ENCODE measurements at regions not wholly inside any gene's neighbourhood (a gene's known extent, or its start where the extent isn't known, plus 50 kb on each side); places are given as distances from the start of the nearest gene placed in this dataset.
A peak's percentile ranks its signal among the peaks of the same experiment; 100 is the strongest.

DNA sequence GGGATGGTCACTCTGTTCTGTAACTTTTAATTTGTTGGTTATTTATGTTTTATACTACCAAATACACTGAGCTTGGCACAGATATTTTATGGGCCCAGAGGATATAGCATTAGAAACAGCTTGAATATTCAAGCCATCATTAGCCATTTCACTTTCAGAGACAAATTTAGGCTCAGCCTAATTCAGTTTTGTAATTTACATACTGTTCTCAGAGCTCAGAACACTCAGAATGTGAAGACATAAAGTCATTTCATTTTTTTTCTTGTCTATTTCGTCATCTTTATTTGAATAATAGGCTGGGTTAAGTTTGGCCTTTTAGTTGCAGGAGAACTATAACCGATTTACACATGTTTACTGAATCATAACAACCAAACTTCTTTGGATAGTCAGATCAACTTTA is 361.7 kb downstream of the SNAPC1 start:
- Histone ChIP-seq H3K27me3 (replicated peaks; ENCODE audit: control insufficient read depth, insufficient read depth, low read length) (no peaks in the 10 kb centered on the region; the same call in 1 of the 2 replicates), H3K4me3 (replicated peaks; ENCODE audit: low read depth, low read length) (no peak overlapping the region), H3K36me3 (ENCODE audit: control insufficient read depth, insufficient read depth, low read length) (no peaks in the 10 kb centered on the region)
- TF ChIP-seq, protein P1, sequence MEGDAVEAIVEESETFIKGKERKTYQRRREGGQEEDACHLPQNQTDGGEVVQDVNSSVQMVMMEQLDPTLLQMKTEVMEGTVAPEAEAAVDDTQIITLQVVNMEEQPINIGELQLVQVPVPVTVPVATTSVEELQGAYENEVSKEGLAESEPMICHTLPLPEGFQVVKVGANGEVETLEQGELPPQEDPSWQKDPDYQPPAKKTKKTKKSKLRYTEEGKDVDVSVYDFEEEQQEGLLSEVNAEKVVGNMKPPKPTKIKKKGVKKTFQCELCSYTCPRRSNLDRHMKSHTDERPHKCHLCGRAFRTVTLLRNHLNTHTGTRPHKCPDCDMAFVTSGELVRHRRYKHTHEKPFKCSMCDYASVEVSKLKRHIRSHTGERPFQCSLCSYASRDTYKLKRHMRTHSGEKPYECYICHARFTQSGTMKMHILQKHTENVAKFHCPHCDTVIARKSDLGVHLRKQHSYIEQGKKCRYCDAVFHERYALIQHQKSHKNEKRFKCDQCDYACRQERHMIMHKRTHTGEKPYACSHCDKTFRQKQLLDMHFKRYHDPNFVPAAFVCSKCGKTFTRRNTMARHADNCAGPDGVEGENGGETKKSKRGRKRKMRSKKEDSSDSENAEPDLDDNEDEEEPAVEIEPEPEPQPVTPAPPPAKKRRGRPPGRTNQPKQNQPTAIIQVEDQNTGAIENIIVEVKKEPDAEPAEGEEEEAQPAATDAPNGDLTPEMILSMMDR (IDR thresholded peaks at IDR 0.05; ENCODE audit: insufficient read depth, low read length, poor library complexity, severe bottlenecking) = no peak
- DNase-seq (ENCODE audit: extremely low read depth, insufficient read length) = no peak

- Histone ChIP-seq H3K4me3 (replicated peaks; ENCODE audit: low read depth, low read length) (no peak overlapping the region), H3K36me3 (ENCODE audit: control insufficient read depth, insufficient read depth, low read length) (no peaks in the 10 kb centered on the region), H3K27me3 (replicated peaks; ENCODE audit: control insufficient read depth, insufficient read depth, low read length) (no peaks in the 10 kb centered on the region; the same call in 1 of the 2 replicates)
- TF ChIP-seq, protein P1 (IDR thresholded peaks at IDR 0.05; ENCODE audit: insufficient read depth, low read length, poor library complexity, severe bottlenecking) = no peak
- DNase-seq (ENCODE audit: extremely low read depth, insufficient read length) = no peak
Observed at GRCh38 chr14:62125793-62126192, 363.6 kb downstream of the SNAPC1 start.

- no peak overlapping the region for H3K4me3 ChIP-seq (replicated peaks; ENCODE audit: low read depth, low read length)
- TF ChIP-seq, protein P1 (IDR thresholded peaks at IDR 0.05; ENCODE audit: insufficient read depth, low read length, poor library complexity, severe bottlenecking) = peak; percentile 77
- DNase-seq (ENCODE audit: extremely low read depth, insufficient read length) = no peak
Observed at GRCh38 chr14:62126879-62127478, 364.8 kb downstream of the SNAPC1 start.

DNA sequence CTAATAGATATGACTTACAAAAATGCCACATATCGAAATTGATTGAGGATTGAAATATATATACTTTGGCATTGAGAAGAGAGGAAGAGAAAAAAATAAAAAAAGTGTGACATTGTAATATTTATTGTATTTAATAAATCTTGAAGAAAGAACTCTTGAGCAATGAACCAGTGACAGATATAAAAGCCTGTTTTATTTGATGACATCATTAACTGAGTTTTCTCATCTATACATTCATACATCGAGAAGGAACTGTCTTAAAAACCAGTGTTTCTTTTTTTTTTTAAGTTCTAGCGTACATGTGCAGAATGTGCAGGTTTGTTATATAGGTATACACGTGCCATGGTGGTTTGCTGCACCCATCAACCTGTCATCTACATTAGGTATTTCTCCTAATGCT is 368.2 kb downstream of the SNAPC1 start:
- H3K36me3 ChIP-seq (ENCODE audit: control insufficient read depth, insufficient read depth, low read length) = no peaks in the 10 kb centered on the region
- TF ChIP-seq, protein P1 (IDR thresholded peaks at IDR 0.05; ENCODE audit: insufficient read depth, low read length, poor library complexity, severe bottlenecking) = no peak
- DNase-seq (ENCODE audit: extremely low read depth, insufficient read length) = no peak
- no peaks in the 10 kb centered on the region for H3K27me3 ChIP-seq (replicated peaks; ENCODE audit: control insufficient read depth, insufficient read depth, low read length)
- no peak overlapping the region for H3K4me3 ChIP-seq (replicated peaks; ENCODE audit: low read depth, low read length)

More at GRCh38 chr14:62126879-62127478, 364.8 kb downstream of the SNAPC1 start:
- H3K27me3 ChIP-seq (replicated peaks; ENCODE audit: control insufficient read depth, insufficient read depth, low read length) = no peaks in the 10 kb centered on the region; the same call in 1 of the 2 replicates
- H3K36me3 ChIP-seq (ENCODE audit: control insufficient read depth, insufficient read depth, low read length) = no peaks in the 10 kb centered on the region

DNA sequence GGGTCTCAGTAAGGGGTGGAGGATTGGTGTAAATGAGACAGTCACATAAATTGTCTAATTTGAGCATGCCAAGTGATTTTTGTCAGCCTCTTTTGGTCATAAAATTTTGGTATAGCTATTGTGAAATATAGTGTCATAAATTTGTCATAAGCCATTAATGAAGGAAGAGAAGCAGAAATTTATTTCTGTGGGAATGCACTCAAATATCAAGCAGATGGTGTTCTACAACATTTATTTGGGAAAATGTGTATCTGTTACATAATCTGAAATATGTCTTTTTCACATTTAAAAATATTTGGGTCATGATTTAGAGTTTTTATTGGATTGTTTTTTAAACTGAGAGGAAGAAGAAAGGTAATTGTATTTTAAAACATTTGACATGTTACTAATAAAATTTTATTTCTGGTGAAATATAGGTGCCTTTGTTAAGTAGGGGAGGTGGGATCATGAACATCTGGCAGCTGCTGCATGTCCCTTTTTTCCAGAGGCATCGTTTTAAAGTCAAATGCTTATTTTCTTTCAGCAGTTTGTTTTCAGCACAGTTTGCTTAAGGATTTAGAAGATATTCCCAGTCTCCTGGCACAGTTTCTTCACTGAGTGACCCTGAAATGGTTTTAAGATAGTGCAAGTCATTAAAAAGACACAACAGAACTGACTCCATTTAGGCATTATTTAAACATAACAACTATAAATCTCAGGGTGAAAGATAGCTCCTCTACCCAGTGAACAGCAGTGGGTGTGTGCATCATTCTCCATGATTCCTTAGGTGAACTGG is 371.7 kb downstream of the SNAPC1 start:
- DNase-seq (ENCODE audit: extremely low read depth, insufficient read length) = no peak
- Histone ChIP-seq H3K27me3 (replicated peaks; ENCODE audit: control insufficient read depth, insufficient read depth, low read length) (no peaks in the 10 kb centered on the region), H3K4me3 (replicated peaks; ENCODE audit: low read depth, low read length) (no peak overlapping the region), H3K36me3 (ENCODE audit: control insufficient read depth, insufficient read depth, low read length) (no peaks in the 10 kb centered on the region)
- TF ChIP-seq, protein P1 (IDR thresholded peaks at IDR 0.05; ENCODE audit: insufficient read depth, low read length, poor library complexity, severe bottlenecking) = no peak

Measured in GM06990 (cell line).